WI38 (cell line): ENCODE measurements at regions not wholly inside any gene's neighbourhood (a gene's known extent, or its start where the extent isn't known, plus 50 kb on each side); places are given as distances from the start of the nearest gene placed in this dataset.

Experiments
- H3K4me3 ChIP-seq: 2 replicates; pipeline ENCODE4 v1.5.1; 2011; ENCODE audit warnings: low read depth, mild to moderate bottlenecking, control low read depth, low read length
- TF ChIP-seq, protein P1 (sequence below): IDR thresholded peaks from 2 replicates; pipeline ENCODE4 v1.5.1; 2012; ENCODE audit warnings: low read depth, mild to moderate bottlenecking, control low read depth, low read length

DNA sequence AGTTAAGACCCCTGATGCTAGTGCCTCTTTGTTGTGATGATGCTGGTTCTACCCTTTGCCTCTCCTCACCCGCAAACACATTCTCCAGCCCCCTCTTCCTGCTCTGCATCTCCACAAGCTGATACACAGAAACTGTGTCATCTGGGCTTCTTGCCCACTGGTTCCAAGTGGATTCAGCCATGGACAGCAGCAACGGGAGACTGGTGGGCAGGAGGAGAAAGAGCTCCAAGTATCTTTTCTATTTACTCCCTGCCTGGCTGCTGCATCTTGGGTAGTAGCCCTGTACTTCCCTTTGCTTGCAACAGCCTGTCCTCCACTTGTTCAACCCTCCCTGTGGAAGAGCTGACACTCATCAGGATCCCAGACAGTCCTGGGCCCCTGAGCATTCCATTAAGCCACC is 655.1 kb upstream of the RAB6C start:
- H3K4me3 ChIP-seq: no peak overlapping the region
- TF ChIP-seq, protein P1, sequence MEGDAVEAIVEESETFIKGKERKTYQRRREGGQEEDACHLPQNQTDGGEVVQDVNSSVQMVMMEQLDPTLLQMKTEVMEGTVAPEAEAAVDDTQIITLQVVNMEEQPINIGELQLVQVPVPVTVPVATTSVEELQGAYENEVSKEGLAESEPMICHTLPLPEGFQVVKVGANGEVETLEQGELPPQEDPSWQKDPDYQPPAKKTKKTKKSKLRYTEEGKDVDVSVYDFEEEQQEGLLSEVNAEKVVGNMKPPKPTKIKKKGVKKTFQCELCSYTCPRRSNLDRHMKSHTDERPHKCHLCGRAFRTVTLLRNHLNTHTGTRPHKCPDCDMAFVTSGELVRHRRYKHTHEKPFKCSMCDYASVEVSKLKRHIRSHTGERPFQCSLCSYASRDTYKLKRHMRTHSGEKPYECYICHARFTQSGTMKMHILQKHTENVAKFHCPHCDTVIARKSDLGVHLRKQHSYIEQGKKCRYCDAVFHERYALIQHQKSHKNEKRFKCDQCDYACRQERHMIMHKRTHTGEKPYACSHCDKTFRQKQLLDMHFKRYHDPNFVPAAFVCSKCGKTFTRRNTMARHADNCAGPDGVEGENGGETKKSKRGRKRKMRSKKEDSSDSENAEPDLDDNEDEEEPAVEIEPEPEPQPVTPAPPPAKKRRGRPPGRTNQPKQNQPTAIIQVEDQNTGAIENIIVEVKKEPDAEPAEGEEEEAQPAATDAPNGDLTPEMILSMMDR: no peak

DNA sequence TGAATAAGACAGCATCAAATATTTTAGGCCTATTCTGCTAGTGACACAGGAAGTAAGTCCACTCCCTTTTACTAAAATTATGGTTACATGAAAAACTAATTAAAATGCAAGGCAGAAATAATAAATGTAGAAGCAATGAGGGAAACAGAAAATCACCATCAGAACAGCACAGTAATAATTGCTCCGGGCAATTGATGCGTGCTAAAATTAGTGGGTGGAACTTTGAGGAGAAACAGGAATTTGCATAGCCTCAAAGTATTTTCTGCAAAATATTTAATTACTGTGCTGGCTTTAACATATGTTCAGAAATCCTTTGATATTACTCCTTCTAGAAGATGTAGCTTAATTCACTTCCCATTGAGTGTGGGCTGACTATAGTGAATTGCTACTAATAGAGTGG is 654.3 kb upstream of the RAB6C start:
- TF ChIP-seq, protein P1: no peak

DNA sequence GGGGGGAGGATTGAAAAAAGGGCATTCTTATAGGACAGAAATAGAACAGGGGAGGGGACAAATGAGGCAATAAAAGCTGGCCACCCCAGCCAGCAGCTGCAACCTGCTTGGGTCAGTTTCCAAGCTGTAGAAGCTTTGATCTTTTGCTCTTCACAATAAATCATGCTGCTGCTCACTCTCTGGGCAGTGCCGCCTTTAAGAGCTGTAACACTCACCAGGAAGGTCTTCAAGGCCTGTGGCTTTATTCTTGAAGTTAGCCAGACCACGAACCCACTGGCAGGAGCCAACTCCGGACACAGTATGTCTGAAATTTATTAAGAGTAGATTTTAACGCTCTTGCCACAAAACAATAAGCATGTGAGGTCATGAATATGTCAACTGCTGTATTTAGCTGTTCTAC is 649.9 kb upstream of the RAB6C start:
- TF ChIP-seq, protein P1: no peak
- H3K4me3 ChIP-seq: no peak overlapping the region

More for the DNA sequence above, 654.3 kb upstream of the RAB6C start:
- no peak overlapping the region for H3K4me3 ChIP-seq

DNA sequence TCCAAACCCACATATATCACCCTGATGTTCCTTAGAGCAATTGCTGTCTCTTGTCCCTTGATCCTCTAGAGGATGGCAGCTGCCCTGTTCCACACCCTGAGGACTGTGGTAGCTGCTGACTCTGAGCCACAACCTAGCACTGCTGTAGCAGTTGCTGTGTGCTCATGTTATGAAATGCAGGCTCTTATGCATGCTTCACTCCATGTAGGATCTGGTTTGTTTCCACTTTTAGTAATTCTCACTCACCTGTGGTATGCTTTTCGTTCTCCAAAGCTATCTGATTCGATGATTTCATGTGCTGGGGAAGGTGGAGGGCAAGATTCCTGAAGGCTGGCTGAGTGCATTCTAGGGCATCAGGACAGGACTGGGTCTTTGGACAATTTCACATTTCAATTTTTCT is 649.0 kb upstream of the RAB6C start:
- H3K4me3 ChIP-seq: no peak overlapping the region
- TF ChIP-seq, protein P1: no peak

DNA sequence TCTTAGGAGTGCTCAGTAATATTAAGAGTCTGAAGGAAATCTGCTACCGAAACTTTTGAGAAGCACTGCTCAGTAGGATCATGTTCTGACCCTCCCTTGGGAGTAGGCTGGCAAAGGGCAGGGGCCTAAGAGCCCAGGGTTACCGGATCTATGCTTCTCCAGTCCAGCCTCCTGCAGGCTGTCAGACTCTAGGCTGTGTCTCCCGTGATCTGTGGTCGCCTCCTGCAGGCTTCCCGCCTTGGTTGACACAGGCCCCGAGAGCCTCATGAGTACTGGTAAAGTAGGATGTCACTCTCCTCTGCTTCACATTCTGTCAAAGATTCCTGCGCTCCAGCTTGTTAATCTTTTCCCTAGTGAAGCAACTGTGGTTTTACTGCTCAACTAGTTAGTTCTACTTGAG is 647.8 kb upstream of the RAB6C start:
- no peak overlapping the region for H3K4me3 ChIP-seq
- TF ChIP-seq, protein P1: no peak

DNA sequence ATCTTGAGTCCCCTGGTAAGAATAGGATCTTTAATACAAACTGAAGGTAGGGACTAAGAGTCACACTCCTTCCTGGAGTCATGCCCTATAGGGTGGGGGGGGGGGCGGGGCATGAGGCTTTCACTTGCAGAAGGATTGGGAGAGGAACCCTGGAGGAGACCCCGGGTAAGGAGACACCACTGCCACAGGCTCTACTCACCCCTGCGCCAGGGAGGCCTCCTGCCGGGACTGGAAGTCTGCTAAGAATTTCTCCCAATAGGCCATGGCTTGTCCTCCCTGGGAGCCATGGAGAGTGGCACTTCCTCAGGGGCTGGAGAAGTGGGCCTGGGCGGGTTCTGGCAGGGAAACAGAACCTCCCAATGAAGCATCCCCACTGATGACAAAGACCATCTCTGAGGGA is 645.3 kb upstream of the RAB6C start:
- TF ChIP-seq, protein P1: no peak
- no peak overlapping the region for H3K4me3 ChIP-seq

DNA sequence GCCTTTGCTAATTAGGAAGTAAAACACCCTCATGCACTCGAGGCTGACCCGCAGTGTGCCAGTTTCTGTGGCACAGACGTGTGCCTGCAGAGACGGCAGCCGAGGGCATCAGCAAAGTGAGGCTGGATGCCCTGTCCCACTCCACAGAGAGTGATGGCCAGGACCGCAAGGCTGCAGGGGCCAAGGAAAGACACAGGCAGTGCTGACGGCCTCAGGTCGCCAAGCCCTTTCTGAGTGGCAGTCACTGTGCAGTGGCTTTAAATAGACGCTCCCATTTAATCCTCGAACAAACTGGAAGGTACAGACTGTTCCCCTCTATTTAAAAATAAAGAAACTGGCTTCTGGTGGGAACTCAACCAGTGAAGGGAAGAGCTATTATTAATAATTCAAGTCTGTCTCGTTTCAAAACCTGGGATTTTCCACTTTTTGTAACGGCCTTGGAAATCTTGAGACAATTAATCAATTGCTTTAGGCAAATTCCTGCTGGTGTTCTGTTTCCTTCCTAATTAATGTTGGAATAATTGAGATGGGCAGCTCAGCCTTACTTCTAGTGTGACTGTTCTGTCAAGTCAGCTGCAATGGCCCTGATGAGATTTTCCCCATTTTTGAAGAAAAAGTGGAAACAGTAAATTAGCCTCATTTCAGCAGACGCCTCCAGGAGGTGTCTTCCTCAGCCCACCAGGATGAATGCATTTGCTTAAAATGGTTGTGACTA is 644.6 kb upstream of the RAB6C start:
- TF ChIP-seq, protein P1: no peak

More for the DNA sequence above, 644.6 kb upstream of the RAB6C start:
- no peak overlapping the region for H3K4me3 ChIP-seq
